Glomerular visceral epithelial cell (primary cell): ENCODE measurements at regions not wholly inside any gene's neighbourhood (a gene's known extent, or its start where the extent isn't known, plus 50 kb on each side); places are given as distances from the start of the nearest gene placed in this dataset.
"Not testable (repeated sequence)": the region's sequence is repeated elsewhere in the genome, so short reads cannot be mapped to it uniquely, and the experiment has no call there.

Experiments
- DNase-seq: peaks from one replicate; pipeline ENCODE4 v3.0.0-alpha.2; 2016; ENCODE audit errors: extremely low spot score

- no peak for DNase-seq
These were observed 322.6 kb downstream of the KIF20B start for GRCh38 chr10:90023950-90024349.

GRCh38 chr10:90028312-90028711, 326.9 kb downstream of the KIF20B start:
- no peak for DNase-seq

GRCh38 chr10:90031776-90032175, 330.4 kb downstream of the KIF20B start:
- DNase-seq = no peak

DNA sequence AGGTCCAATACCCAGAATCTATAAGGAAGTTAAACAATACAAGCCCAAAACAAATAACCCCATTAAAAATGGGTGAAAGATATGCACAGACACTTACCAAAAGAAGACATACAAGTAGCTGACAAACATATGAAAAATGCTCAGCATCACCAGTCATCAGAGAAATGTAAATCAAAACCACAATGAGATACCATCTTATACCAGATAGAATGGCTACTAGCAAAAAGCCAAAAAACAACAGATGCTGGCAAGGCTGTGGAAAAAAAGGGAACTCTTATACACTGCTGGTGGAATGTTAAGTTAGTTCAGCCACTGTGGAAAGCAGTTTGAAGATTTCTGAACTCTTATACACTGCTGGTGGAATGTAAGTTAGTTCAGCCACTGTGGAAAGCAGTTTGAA, 331.1 kb downstream of the KIF20B start:
- no peak for DNase-seq

GRCh38 chr10:90034862-90035261, 333.5 kb downstream of the KIF20B start:
- DNase-seq = not testable (repeated sequence)

GRCh38 chr10:90041585-90041984, 340.2 kb downstream of the KIF20B start:
- DNase-seq = no peak

DNA sequence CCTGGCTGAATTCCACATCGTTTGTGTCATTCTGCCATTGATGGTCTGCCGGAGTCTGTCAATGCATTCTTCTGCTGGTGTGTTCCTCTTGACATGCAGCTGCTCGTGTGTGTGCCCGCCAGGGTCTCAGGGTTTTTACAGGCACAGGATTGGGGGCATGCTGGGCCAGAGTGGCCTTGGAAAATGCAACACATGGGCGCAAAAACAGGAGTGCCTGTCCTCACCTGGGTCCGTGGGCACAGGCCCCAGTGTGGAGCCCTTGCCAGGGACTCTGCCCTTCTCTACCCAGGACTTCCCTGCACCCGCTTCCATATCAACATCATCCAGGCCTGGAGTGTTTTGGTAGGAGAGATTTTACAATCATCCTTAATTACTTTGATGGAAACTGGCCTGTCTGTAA, 340.7 kb downstream of the KIF20B start:
- DNase-seq = no peak

DNA sequence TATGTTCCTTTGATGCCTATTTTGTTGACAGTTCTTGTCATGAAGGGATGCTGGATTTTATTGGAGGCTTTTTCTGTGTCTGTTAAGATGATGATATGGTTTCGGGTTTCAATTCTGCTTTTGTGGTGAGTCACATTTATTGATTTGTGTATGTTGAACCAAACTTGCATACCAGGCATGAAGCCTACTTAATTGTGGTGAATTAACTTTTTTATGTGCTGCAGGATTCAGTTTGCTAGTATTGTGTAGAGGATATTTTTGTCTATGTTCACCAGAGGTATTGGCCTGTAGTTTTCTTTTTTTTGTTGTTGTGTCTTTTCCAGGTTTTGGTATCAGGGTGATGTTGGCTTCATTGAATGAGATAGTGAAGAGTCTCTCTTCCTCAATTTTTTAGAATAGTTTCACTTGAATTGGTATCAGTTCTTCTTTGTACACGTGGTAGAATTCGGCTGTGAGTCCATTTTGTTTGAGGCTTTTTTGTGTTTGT, 345.9 kb downstream of the KIF20B start:
- no peak for DNase-seq

DNA sequence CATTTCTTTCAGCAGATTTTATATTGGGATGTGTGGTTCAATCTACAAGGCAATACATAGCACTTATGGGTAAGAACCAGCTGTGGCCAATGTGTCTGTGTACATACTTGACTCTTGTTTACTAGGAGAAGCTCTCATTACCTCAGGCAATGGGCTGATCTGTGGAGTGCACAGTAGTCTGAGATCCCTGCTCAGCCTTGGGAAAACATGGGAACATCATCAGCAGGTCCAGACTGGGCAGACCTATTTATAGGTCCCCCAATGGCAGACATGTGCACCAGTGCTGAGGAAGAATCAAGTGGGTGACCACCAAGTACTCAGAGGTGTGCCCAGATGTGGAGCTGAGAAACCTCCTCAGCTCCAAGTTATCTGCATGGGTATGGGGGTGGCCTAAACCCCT, 349.7 kb downstream of the KIF20B start:
- no peak for DNase-seq

GRCh38 chr10:90051474-90051873, 350.1 kb downstream of the KIF20B start:
- DNase-seq = no peak

DNA sequence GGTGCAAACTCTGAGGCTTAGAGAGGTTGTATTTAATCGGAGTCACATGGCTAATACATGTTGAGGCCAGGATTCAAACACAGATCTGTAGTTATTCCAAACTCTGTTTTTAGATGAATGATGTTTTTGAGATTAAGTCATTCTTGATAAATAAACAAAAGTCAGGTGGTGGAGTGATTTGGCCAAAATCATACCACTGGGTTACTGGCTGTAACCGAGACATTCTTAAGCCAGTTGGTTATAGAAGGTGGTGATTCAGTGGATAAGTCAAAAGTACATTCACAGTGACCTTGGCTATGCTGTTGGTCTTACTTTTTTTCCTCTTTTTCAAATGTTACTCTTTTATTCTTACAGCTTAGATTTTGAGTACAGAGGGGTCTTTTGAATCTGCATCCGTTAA, 361.4 kb downstream of the KIF20B start:
- DNase-seq = no peak

- no peak for DNase-seq
These were observed 362.9 kb downstream of the KIF20B start for GRCh38 chr10:90064295-90064694.

- no peak for DNase-seq
These were observed 365.0 kb downstream of the KIF20B start for GRCh38 chr10:90066435-90066834.

DNA sequence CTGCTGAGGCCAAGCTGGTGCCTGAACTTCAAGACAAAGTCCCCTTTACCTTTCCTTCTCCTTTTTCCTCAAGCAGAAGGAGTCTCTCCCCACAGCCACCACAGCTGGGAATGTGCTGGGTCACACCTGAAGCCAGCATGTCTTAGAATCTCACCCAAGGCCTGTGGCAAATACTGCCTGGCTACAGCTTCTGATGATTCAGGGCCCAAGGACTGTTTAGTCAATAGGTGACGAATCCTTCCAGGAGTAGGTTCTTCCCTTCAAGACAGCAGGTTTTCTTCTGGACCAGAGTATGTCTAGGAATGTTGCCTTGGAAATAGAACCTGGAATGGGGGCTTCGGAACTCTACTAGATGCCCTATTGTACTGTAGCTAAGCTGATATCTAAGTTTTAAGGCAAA, 374.6 kb downstream of the KIF20B start:
- DNase-seq = no peak

- no peak for DNase-seq
These were observed 378.4 kb downstream of the KIF20B start for GRCh38 chr10:90079819-90080218.

- not testable (repeated sequence) for DNase-seq
These were observed 385.3 kb downstream of the KIF20B start for GRCh38 chr10:90086606-90087190.

DNA sequence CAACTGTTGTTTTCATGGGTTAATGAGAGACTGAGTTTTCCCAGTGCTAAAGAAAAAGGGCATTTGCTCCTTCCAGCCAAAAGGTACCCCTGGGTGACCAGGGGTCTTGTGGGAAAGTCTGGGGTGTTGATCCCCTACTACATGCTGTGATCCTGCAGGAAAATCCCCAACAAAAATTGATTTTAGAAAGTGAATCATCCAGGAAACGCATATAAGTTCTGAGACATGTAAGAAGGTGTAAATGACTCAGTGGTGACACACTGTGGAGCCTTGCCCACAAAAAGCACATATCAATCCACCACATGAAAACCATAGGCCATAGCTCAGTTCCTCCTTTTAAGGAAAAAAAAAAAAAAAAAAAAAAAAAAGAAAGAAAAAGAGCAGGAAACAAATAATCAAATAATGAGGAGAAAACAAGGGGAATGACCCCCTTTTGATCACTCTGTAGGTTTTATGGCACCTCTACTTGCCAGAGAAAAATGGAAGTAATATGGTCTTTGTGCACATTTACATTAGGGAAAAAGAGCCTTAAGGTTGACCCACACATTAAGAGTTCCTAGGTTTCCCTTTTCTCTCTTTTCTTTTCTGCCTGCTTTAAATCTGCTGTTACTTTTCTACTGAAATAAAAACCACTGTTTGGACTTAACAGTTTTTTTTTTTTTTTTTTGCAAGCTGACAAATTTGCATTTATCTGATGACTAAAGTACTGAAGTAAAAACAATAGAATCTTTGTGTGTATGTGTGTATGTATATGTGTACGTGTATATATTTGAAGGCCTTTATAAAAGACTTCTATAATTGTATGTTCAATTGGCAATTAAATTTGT, 386.0 kb downstream of the KIF20B start:
- peak; percentile 68 for DNase-seq

- DNase-seq = no peak
These were observed 386.6 kb downstream of the KIF20B start for GRCh38 chr10:90088024-90088317.

- DNase-seq = no peak
These were observed 388.3 kb downstream of the KIF20B start for GRCh38 chr10:90089719-90090118.

- no peak for DNase-seq
These were observed 394.8 kb downstream of the KIF20B start for GRCh38 chr10:90096196-90096595.

- DNase-seq = not testable (repeated sequence)
These were observed 406.2 kb downstream of the KIF20B start for GRCh38 chr10:90107581-90107980.

DNA sequence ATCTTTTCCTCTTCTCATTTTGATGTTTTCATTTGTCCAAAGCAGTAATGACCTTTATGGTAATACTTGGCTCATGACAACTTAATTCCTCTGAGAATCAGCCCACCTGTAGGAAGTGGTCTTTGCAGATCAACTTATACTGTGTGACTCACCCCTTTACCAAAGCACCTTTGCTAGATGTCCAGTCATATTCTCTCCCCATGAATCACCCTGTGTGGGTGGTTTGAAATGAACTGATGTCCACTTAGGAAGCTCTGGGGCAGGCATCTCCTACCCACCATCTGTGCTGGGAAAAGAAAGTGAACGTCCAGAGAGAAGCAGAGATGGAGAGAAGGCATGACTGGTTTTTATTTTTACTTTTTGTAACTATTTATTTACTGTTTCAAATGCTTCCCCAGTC, 410.3 kb downstream of the KIF20B start:
- DNase-seq = peak; percentile 33

DNA sequence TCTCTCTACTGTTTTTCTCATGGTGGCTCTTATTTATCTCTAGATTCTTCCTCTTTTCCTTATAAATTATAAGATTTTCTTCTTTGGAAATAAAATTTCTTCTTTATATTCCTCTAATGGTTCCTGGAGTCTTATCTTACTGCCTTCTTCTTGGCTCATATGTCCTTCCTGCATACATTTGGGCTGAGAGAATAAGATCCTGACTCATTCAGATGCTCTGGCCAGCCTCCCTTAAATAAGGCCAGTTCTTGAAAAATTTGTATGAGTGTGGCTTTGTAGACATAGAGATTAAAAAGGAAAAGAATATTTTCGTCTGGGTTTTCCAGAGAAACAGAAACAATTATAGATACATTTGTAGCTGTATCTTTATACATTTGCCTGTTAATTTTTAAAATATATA, 411.3 kb downstream of the KIF20B start:
- DNase-seq = no peak

GRCh38 chr10:90118567-90118966, 417.2 kb downstream of the KIF20B start:
- DNase-seq = not testable (repeated sequence)
